DND-41 (cell line): ENCODE measurements at regions not wholly inside any gene's neighbourhood (a gene's known extent, or its start where the extent isn't known, plus 50 kb on each side); places are given as distances from the start of the nearest gene placed in this dataset.
A peak's percentile ranks its signal among the peaks of the same experiment; 100 is the strongest.
"Not testable (repeated sequence)": the region's sequence is repeated elsewhere in the genome, so short reads cannot be mapped to it uniquely, and the experiment has no call there.

Source experiments
- ATAC-seq: fragments of 200-7000 bp; cut with Tn5 transposase; 3 replicates; pipeline ENCODE4 v1.9.1; 2021; ENCODE audit warnings: low read depth; ENCODE audit not compliant: insufficient read depth
- DNase-seq: peaks from one replicate; pipeline ENCODE4 v3.0.0-alpha.2; 2020
- H2AFZ ChIP-seq: 2 replicates; pipeline ENCODE4 v1.6.0; 2012; ENCODE audit warnings: low read depth, low read length
- H3K27ac ChIP-seq: 2 replicates; pipeline ENCODE4 v1.5.1; 2012; ENCODE audit warnings: low read length, inconsistent platforms
- H3K27me3 ChIP-seq: fragments of 200-600 bp; sonication (generic); 2 replicates; pipeline ENCODE4 v1.6.0; 2012; ENCODE audit warnings: low read length, mild to moderate bottlenecking, inconsistent platforms; ENCODE audit not compliant: insufficient read depth, poor library complexity
- H3K36me3 ChIP-seq: 2 replicates; pipeline ENCODE4 v1.5.1; 2012; ENCODE audit warnings: low read length, inconsistent platforms; ENCODE audit not compliant: insufficient read depth
- H3K4me1 ChIP-seq: 2 replicates; pipeline ENCODE4 v1.5.1; 2012; ENCODE audit warnings: mild to moderate bottlenecking, low read length; ENCODE audit not compliant: insufficient read depth
- H3K4me2 ChIP-seq: 2 replicates; pipeline ENCODE4 v1.6.0; 2012; ENCODE audit warnings: mild to moderate bottlenecking, moderate library complexity, low read length, inconsistent platforms; ENCODE audit not compliant: insufficient read depth
- H3K4me3 ChIP-seq, 2 experiments: fragments of 200-600 bp in 1 of 2; shearing (Covaris generic) in 1 of 2; 2 replicates each; pipeline ENCODE4 v1.5.1; 2012 to 2016; ENCODE audit warnings: inconsistent platforms in 2 of 2, low read length in 2 of 2, mild to moderate bottlenecking in 2 of 2, low read depth in 1 of 2, moderate library complexity in 1 of 2
- H3K79me2 ChIP-seq: 2 replicates; pipeline ENCODE4 v1.6.0; 2012; ENCODE audit warnings: low read length, inconsistent platforms; ENCODE audit not compliant: insufficient read depth
- H3K9ac ChIP-seq: 2 replicates; pipeline ENCODE4 v1.6.0; 2012; ENCODE audit warnings: low read depth, mild to moderate bottlenecking, inconsistent platforms, low read length, moderate library complexity
- H3K9me3 ChIP-seq: 2 replicates; pipeline ENCODE4 v1.5.1; 2012; ENCODE audit warnings: low read length, moderate library complexity, mild to moderate bottlenecking, inconsistent platforms; ENCODE audit not compliant: insufficient read depth, severe bottlenecking
- H4K20me1 ChIP-seq: 2 replicates; pipeline ENCODE4 v1.6.0; 2012; ENCODE audit warnings: low read length; ENCODE audit not compliant: insufficient read depth
- CTCF ChIP-seq: IDR thresholded peaks from 2 replicates; pipeline ENCODE4 v1.5.1; 2012; ENCODE audit warnings: borderline replicate concordance, low read length, moderate library complexity, mild to moderate bottlenecking; ENCODE audit not compliant: poor library complexity, severe bottlenecking; ENCODE audit errors: extremely low read depth
- EZH2 ChIP-seq: IDR thresholded peaks from 3 replicates; pipeline ENCODE4 v1.6.1; 2012; ENCODE audit warnings: borderline replicate concordance, low read depth, mild to moderate bottlenecking, moderate library complexity, low read length, inconsistent platforms; ENCODE audit not compliant: severe bottlenecking

GRCh38 chr1:166307261-166308188 is 140.7 kb upstream of the FAM78B start:
- DNase-seq: no peak
- Histone ChIP-seq H3K27me3 (no peaks in the 10 kb centered on the region), H3K9ac (no peak overlapping the region), H3K9me3 (no peaks in the 10 kb centered on the region), H3K4me2 (no peak overlapping the region), H3K36me3 (no peaks in the 10 kb centered on the region), H3K27ac (no peak overlapping the region), H3K4me3 (no peak overlapping the region), H4K20me1 (no peaks in the 10 kb centered on the region), H3K79me2 (no peaks in the 10 kb centered on the region), H2AFZ (no peak overlapping the region), H3K4me1 (no peaks in the 10 kb centered on the region)
- TF ChIP-seq CTCF (no peak), EZH2 (no peak)
- no peak for ATAC-seq

GRCh38 chr1:166316306-166316705 is 149.5 kb upstream of the FAM78B start:
- ATAC-seq, H3K9ac ChIP-seq, H3K27ac ChIP-seq, H3K79me2 ChIP-seq, H3K4me3 ChIP-seq, H3K4me2 ChIP-seq, H3K27me3 ChIP-seq, H3K9me3 ChIP-seq, H3K4me1 ChIP-seq, H3K36me3 ChIP-seq, H4K20me1 ChIP-seq, H2AFZ ChIP-seq: not testable (repeated sequence)
- DNase-seq: peak; percentile 3

GRCh38 chr1:166322470-166322869 is 155.7 kb upstream of the FAM78B start:
- no peak overlapping the region for H3K4me3 ChIP-seq
- no peak overlapping the region for H3K9ac ChIP-seq
- ATAC-seq: no peak
- H4K20me1 ChIP-seq: no peaks in the 10 kb centered on the region
- H3K27ac ChIP-seq: no peak overlapping the region
- H3K9me3 ChIP-seq: no peaks in the 10 kb centered on the region
- H3K36me3 ChIP-seq: no peaks in the 10 kb centered on the region
- no peak for DNase-seq
- no peaks in the 10 kb centered on the region for H3K4me1 ChIP-seq
- H2AFZ ChIP-seq: no peak overlapping the region
- peaks cover 5% of the 10 kb centered on the region for H3K27me3 ChIP-seq
- H3K4me2 ChIP-seq: no peak overlapping the region
- TF ChIP-seq CTCF (no peak), EZH2 (no peak)
- no peaks in the 10 kb centered on the region for H3K79me2 ChIP-seq

GRCh38 chr1:166327886-166328285 is 161.1 kb upstream of the FAM78B start:
- no peak overlapping the region for H3K4me2 ChIP-seq
- H3K79me2 ChIP-seq: no peaks in the 10 kb centered on the region
- H2AFZ ChIP-seq: no peak overlapping the region
- no peak for TF ChIP-seq EZH2
- TF ChIP-seq CTCF: no peak
- no peaks in the 10 kb centered on the region for H3K9me3 ChIP-seq
- H3K4me3 ChIP-seq: no peak overlapping the region
- H3K4me1 ChIP-seq: no peaks in the 10 kb centered on the region
- no peaks in the 10 kb centered on the region for H3K36me3 ChIP-seq
- H3K27me3 ChIP-seq: peaks cover 20% of the 10 kb centered on the region
- ATAC-seq: no peak
- no peak for DNase-seq
- no peak overlapping the region for H3K27ac ChIP-seq
- H3K9ac ChIP-seq: no peak overlapping the region
- no peaks in the 10 kb centered on the region for H4K20me1 ChIP-seq
